ENCODE measurements at regions not wholly inside any gene's neighbourhood (a gene's known extent, or its start where the extent isn't known, plus 50 kb on each side); places are given as distances from the start of the nearest gene placed in this dataset.

DNA sequence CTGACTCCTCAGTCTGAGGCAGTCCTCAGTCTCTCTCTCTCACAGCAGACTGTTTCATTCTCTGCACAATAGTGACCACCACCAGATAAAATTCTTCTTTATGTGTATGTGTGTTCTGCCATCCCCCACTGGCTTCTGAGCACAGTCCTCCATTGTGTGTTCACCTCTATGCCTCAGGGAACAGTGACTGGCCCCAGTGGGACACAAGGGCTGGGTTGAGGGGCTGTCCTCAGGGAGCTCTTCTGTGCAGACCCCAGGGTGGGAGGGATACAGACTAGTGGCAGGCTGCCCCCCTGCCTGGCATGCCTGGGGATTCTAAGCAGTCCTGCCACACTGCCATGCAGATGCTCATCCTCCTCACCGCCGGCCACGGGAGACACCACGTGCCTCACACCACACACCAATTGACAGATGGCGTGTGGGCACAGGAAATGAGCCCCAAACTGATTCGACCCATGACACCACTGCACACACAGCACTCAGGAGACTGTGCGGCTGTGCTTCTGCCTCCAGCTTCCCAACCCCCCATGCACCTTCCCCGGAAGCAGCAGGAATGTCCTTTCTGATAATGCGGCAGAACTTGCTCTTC, 237.6 kb upstream of the CHRNA7 start:
- Mint-ChIP-seq H3K9me3 (ENCODE audit: low read depth, unreplicated experiment) (no peaks in the 10 kb centered on the region), H3K27me3 (ENCODE audit: unreplicated experiment) (no peaks in the 10 kb centered on the region), H3K27ac (ENCODE audit: unreplicated experiment) (no peak overlapping the region), H3K4me3 (ENCODE audit: low read depth, unreplicated experiment) (no peak overlapping the region), H3K36me3 (ENCODE audit: insufficient read depth, unreplicated experiment) (no peaks in the 10 kb centered on the region), H3K4me1 (ENCODE audit: low read depth, unreplicated experiment) (no peaks in the 10 kb centered on the region)
- TF ChIP-seq, protein P1, sequence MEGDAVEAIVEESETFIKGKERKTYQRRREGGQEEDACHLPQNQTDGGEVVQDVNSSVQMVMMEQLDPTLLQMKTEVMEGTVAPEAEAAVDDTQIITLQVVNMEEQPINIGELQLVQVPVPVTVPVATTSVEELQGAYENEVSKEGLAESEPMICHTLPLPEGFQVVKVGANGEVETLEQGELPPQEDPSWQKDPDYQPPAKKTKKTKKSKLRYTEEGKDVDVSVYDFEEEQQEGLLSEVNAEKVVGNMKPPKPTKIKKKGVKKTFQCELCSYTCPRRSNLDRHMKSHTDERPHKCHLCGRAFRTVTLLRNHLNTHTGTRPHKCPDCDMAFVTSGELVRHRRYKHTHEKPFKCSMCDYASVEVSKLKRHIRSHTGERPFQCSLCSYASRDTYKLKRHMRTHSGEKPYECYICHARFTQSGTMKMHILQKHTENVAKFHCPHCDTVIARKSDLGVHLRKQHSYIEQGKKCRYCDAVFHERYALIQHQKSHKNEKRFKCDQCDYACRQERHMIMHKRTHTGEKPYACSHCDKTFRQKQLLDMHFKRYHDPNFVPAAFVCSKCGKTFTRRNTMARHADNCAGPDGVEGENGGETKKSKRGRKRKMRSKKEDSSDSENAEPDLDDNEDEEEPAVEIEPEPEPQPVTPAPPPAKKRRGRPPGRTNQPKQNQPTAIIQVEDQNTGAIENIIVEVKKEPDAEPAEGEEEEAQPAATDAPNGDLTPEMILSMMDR (IDR thresholded peaks at IDR 0.05; ENCODE audit: unreplicated experiment) = no peak
- BruUV-seq (replicated peaks) = no TSS peak
- DNase-seq = no peak
- CTCF ChIA-PET = no interaction called here
- intact Hi-C loops (cut with micrococcal nuclease; ENCODE audit: unreplicated experiment) = no loop called here

DNA sequence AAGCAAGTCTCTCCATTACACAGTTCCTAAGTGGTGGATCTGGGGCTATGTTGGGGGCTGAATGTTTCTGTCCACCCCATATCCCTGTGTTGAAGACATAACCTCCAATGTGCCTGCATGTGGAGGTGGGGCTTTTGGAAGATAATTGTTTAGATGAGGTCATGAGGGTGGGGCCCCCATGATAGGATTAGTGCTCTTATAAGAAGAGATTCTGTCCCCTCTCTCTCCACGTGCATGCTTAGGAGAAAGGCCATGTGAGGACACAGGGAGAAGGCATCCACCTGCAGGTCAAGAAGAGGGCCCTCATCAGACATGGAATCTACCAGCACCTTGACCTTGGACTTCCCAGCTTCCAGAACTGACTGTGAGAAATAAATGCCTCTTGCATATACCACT, 231.0 kb upstream of the CHRNA7 start:
- intact Hi-C loops (cut with micrococcal nuclease; ENCODE audit: unreplicated experiment) = no loop called here
- DNase-seq = no peak
- Mint-ChIP-seq H3K36me3 (ENCODE audit: insufficient read depth, unreplicated experiment) (no peaks in the 10 kb centered on the region), H3K27ac (ENCODE audit: unreplicated experiment) (no peak overlapping the region), H3K27me3 (ENCODE audit: unreplicated experiment) (no peaks in the 10 kb centered on the region), H3K4me3 (ENCODE audit: low read depth, unreplicated experiment) (no peak overlapping the region), H3K9me3 (ENCODE audit: low read depth, unreplicated experiment) (no peaks in the 10 kb centered on the region), H3K4me1 (ENCODE audit: low read depth, unreplicated experiment) (no peaks in the 10 kb centered on the region)
- CTCF ChIA-PET = no interaction called here
- no TSS peak for BruUV-seq (replicated peaks)
- TF ChIP-seq, protein P1 (IDR thresholded peaks at IDR 0.05; ENCODE audit: unreplicated experiment) = no peak

- no peak for DNase-seq
- Mint-ChIP-seq H3K36me3 (ENCODE audit: insufficient read depth, unreplicated experiment) (no peaks in the 10 kb centered on the region), H3K9me3 (ENCODE audit: low read depth, unreplicated experiment) (no peaks in the 10 kb centered on the region), H3K4me3 (ENCODE audit: low read depth, unreplicated experiment) (no peak overlapping the region), H3K27ac (ENCODE audit: unreplicated experiment) (no peak overlapping the region), H3K4me1 (ENCODE audit: low read depth, unreplicated experiment) (no peaks in the 10 kb centered on the region), H3K27me3 (ENCODE audit: unreplicated experiment) (no peaks in the 10 kb centered on the region)
- CTCF ChIA-PET = no interaction called here
- BruUV-seq (replicated peaks) = no TSS peak
- TF ChIP-seq, protein P1 (IDR thresholded peaks at IDR 0.05; ENCODE audit: unreplicated experiment) = no peak
- intact Hi-C loops (cut with micrococcal nuclease; ENCODE audit: unreplicated experiment) = no loop called here
Measured at GRCh38 chr15:31799715-31800321, 230.5 kb upstream of the CHRNA7 start.

DNA sequence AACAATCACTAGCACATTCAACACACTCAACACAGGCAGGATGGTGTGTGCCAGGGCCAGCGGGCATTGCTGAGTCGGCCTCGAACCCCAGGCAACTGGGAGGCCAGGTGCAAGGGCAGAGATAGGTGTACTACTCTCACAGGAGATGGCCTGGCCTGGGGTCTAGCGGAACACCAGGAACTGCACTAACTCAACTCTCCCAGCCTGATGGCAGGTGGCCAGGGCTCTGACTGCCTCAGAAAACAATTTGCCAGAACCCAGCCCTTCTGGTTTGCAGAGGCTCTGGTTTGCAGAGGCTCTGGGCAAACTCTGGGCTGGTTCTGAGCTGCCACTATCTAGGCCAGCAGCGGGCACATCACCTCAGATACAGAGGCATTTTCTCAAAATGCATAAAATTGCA, 229.2 kb upstream of the CHRNA7 start:
- CTCF ChIA-PET = no interaction called here
- intact Hi-C loops (cut with micrococcal nuclease; ENCODE audit: unreplicated experiment) = no loop called here

More for the DNA sequence above, 229.2 kb upstream of the CHRNA7 start:
- Mint-ChIP-seq H3K9me3 (ENCODE audit: low read depth, unreplicated experiment) (no peaks in the 10 kb centered on the region), H3K27me3 (ENCODE audit: unreplicated experiment) (no peaks in the 10 kb centered on the region), H3K4me3 (ENCODE audit: low read depth, unreplicated experiment) (no peak overlapping the region), H3K36me3 (ENCODE audit: insufficient read depth, unreplicated experiment) (no peaks in the 10 kb centered on the region), H3K4me1 (ENCODE audit: low read depth, unreplicated experiment) (no peaks in the 10 kb centered on the region), H3K27ac (ENCODE audit: unreplicated experiment) (no peak overlapping the region)
- TF ChIP-seq, protein P1 (IDR thresholded peaks at IDR 0.05; ENCODE audit: unreplicated experiment) = no peak
- no peak for DNase-seq
- no TSS peak for BruUV-seq (replicated peaks)

All from Calu3 (cell line).